GM21619 (cell line): ENCODE measurements at regions not wholly inside any gene's neighbourhood (a gene's known extent, or its start where the extent isn't known, plus 50 kb on each side); places are given as distances from the start of the nearest gene placed in this dataset.

Source experiments
- ATAC-seq: cut with Tn5 transposase; IDR thresholded peaks from one replicate; pipeline ENCODE4 v1.9.1; 2021; ENCODE audit not compliant: unreplicated experiment

DNA sequence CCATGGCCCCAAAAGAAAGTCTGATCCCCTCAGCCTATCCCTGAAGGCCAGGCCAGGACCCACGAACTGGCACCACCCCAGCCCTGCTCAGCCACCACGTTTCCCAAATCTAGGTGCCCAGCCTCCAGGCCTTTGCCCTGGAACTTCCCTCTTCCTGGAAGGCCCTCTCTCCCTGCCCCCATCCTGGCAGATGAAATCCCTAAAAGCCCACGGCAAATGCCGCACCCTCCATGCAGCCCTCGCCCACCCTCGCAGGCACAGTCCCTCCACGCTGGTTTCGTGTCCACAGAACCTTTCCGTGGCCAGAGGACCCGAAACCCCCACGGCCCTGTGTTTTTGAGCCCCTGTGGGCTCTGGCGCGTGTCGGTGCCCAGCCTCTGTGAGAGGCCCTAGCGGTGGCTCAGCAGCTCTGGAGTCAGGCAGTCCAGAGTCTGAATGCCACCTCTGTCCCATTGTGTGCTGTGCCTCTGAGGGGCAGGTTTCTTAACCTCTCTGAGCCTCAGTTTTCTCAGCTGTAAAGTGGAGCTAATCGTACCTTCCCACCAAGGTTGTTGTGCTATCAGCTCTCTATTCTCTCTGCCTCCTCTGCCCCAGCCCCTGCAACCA, 138.5 kb upstream of the IQSEC1 start:
- ATAC-seq, result no peak

DNA sequence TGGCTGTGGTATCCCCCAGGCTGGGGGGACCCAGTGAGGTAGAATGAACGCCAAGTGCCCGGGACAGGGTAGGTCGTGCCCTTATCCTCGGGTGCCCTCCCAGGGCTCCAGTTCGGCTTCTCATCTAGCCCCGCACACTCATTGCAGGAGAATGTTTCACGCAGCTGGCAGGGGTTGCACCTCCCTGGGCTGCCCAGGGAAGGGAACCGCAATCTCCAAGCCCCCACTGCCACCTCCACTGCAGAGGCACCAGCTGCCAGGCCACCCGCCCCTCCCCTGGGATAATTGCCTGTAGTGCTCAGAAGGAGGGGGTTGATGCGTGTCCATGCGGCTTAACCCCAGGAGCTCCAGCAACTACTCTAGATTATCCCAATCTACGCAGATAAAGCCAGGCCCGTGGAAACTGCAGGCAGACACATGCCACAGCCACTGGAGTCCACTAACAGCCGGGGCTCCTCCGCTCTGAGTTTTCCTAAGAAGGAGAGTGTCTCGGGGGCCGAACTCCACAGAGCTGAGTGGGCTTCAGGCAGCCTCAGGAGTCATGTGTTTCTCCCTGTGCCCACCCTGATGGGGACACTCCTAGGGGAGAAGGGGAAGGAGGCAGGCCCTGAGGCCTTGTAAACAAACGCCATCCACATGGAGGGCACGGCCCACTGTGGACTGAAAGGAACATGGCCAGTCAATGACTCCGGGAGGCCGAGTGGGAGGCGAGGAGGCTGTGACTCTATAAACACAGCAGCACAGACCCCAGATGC, 137.2 kb upstream of the IQSEC1 start:
- ATAC-seq, result no peak

DNA sequence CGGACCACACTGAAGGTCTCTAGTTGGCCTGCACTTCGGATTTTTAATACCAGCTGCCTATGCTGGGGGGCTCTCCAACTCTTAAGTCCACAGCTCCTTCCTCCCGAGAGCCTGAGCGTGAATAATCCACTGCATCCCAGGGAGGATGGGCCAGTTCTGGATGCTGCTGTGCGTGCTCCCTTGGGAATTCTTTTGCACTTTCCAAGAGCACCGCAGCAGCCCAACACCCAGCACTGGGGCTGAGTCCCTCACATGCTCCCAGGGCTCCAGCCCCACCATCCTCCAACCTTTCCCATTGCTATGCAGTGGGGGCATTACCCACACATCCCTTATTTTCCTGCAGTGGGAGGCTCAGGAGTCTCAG, 136.4 kb upstream of the IQSEC1 start:
- no peak for ATAC-seq

DNA sequence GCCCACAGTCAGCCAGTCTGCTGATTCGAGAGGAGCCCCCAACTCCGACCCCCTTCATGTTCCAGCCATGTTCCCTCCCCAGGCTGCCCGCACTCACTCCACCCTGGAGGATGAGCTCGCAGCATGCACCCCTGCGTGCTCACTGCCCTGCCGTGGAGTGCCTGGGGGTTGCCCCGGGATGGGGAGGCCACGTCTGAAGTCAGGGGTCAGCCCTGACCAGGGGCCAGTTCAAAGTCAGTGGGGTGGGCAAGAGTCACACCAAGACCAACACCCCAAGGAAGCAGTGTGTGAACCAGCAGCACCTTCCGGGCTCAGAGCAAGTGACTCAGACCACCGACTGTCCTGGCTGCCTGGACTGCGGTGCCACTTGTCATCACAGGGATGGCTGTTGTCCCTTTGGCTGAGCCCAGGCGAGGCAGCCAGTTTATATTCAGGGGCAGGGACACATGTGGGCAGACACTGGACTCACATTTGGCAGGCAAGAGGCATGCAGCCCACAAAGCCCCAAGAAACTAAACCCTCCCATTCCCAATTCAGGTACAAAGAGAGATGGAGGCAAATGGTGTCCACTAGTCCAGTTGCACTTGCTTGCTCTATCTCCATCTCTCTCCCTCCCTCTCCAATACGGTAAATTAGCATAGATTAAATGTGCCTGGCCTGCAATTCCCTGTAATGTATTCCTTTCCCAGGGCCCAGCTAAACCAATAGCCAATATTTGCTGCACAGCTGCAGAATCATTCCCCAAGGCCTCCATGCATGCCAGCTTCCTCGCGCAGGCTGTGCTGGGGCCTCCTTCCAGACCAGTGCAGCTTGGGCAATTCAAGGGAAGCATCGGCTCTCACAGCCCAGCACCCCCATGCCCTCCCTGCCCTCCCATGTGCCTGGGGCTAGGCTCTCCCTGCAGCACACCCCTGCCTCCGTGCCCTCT, 135.7 kb upstream of the IQSEC1 start:
- ATAC-seq, result no peak

DNA sequence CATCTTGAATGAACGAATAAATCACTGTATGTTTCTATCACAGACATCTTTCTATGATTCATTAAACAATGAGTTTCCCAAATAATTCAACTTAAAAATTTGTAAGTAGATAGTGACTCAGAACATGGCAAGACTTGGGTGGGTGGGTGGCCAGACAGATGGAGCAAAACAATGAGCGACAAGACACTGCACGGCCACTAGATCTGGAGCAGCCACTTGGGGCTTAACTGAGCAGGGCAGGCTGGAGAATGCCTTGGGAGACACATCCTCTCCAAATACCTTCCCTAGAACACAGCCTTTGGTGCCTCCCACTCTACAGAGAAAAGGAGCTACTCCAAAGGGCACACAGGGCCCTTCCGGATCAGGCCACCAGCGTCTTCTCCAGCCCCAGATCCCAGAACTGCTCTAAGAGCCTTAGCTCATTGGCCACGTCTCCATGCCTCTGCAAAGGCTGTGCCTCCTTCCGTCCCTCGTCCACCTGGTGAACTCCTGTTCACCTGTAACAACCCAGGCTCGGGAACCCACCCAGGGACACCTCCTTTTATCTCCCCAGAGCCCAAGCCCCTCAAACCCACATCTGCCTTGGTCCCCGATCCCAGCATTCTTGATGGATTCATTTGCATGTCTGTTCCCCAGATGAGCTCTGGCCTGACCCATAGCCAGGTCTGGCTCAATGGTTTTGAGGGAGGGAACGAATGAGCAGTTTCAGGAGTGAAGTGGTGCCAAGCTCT, 134.9 kb upstream of the IQSEC1 start:
- ATAC-seq, result no peak

DNA sequence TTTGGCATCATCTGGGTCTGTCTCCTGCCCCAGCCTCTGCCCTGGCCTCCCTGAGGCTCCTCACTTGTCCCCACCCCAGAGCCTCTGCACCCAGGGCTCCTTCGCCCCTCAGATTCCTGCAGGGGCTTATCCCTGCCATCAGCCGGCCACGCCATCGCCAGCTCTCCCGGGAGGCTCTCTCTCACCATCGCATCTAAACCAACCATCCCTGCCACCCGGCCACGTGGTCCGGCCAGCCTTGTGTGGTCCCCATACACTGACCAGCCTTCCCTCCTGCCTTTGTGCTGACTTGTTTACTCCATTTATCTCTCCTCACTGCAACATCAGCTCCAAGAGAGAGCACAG, 134.3 kb upstream of the IQSEC1 start:
- no peak for ATAC-seq

- ATAC-seq, result no peak
These were observed 133.8 kb upstream of the IQSEC1 start for GRCh38 chr3:13206799-13207577.

DNA sequence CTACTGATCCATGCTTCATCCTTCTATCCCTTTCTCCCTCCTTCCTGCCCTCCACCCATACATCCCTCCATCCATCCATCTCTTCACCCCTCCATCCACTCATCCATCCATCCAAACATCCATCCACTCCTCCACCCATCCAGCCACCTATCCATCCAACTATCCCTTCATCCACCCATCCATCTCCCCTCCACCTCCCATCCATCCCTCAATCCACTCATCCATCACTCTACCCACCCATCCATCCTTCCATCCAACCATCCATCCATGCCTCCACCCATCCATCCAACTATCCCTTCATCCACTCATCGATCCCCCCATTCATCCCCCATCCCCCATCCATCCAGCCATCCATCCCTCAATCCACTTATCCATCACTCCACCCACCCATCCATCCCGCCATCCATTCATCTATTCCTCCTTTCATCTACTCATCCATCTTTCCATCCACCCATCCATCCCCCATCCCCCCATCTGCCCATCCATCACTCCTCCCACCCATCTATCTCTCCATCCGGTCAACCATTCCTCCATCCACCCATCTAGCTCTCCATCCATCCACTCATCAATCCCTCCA, 132.4 kb upstream of the IQSEC1 start:
- no peak for ATAC-seq

- ATAC-seq, result no peak
These were observed 130.9 kb upstream of the IQSEC1 start for GRCh38 chr3:13204177-13204581.

DNA sequence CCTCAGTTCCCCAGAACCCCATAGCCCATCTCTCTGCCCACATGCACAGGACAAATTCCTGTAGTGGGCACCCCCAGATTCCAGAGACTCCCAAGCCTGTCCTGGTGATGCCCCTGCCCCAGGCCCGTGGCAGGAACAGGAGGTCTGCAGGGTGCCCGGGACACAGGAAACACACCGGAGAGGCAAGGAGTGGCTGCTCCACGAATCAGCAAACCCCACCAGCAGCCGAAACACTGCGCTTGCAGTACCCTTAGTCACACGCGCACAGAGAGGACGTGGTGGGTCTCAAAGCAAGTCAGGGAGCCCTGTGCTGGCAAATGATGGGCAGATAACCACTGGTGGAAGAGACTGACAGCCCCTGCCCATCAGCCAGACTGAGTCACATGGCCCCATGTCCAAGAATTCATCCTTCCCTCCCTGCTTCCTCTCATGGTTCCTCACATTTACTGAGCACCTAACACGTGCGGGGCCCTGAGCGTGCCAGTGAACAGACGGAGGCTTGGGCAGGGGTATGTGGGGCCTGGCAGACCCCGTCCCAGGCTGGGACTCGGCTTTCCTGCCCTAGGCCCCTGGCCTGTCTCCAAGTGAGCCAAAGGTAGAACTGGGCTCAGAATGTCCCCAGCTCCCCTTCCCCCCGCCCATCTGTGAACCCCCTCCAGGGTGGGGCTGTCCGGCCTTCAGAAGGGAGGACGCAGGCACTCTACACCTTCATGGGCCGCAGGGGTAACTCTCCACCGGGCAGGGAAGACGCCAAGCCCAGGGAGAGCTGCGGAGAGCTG, 130.4 kb upstream of the IQSEC1 start:
- ATAC-seq, result no peak

DNA sequence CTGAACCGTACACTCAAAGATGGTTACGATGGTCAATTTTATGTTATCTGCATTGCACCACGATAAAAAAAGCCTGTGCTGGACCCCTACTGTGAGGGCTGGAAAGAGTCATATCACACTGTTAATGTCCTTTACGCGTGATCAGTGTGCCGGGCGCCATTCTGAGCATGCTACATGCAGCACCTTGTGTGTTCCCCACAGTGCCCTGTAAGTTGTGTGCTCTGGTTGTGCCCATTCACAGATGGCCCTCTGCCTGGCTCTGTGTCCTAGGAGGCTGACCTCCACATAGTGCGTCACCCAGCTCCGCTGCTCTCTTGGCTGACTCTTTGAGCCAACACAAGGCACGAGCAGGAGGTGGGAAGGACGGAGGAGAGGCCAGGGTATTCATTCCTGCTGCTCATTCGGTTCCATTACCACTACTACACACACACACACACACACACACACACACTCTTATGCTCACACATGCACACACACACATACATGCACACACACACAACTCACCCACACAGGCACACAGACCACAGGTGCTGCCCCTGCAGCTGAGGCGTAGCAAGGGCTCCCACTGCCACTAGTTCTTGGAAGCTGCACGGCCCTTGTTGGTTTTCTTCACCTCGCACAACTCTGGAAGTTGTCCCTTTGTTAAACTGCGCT, 129.6 kb upstream of the IQSEC1 start:
- no peak for ATAC-seq

GRCh38 chr3:13201851-13202250, 128.6 kb upstream of the IQSEC1 start:
- ATAC-seq, result no peak

DNA sequence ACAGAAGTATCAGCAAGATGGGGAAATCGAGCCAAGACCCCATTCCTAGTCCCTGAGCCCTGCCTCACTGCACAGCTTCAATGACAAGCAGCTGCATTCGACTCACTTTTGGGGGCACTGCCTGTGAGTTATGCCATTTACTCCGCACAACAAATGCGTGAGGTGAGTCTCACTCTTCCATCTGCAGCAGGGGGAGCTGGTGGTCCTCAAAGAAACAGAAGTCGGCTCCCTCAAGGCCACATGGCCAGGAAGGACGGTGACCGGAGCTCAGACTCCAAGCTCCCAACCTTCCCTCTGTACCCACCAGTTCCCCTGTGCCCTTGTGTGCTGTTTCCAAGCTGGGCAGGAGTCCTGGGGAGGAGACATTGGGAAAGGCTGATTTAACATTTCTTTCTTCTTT, 127.7 kb upstream of the IQSEC1 start:
- no peak for ATAC-seq

DNA sequence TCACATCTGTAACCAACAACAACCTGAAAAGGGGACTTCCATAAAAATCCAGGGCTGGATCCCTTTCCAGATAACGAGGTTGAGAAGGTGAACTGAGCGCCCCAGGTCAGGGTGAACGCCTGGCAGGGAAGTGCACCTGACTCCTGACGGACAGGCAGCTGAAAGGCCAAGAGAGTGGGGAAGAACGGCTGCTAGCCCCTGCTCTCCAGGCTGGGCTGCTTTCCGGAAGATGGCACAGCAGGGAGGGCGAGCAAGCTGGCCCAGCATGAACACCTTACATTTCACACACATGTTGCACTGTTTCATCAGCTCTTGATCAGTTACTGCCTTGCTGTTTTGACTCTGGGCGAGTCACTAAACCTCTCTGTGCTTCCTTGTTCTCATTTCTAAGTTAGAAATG, 127.2 kb upstream of the IQSEC1 start:
- no peak for ATAC-seq

GRCh38 chr3:13199899-13200451, 126.7 kb upstream of the IQSEC1 start:
- no peak for ATAC-seq

DNA sequence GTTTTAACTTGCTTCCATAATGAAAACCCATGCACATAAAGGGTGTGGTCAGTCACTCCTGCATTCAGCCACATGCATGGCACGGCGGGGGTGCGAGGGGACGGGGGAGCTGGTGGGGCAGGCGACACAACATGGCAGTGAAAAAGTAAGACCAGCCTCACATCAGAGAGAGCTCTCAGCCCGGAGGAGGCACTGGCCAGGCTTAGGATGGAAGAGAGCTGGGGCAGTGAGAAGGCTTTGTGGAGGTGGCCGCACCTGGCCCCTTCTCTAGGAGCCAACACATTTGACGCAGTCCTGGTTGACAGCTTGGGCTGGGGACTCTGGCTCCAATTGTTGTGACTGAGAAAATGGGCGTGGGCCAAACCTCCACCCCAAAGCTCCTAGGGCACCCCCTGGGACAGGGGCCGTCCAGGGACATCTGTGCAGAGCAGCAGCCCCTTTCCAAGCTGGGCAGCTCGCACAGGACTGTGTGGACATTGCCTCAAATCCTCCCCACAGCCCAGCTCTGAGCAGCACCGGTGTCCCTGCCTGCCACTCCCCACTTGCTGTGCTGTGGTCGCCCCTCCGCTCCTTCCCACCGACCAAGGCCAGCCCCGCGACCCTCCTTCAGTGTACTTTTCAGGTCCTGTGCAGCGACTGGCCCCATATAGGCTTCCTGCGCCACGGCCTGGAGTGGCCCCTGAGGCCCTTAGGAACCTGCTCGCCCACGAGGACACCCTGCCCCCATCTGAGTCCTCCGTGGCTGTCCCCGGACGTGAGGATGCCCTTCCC, 126.0 kb upstream of the IQSEC1 start:
- no peak for ATAC-seq

- no peak for ATAC-seq
These were observed 125.1 kb upstream of the IQSEC1 start for GRCh38 chr3:13198264-13198879.
